Fibroblast of lung (primary cell): ENCODE measurements at regions not wholly inside any gene's neighbourhood (a gene's known extent, or its start where the extent isn't known, plus 50 kb on each side); places are given as distances from the start of the nearest gene placed in this dataset.

Source experiments
- CTCF ChIP-seq, 2 donors: IDR thresholded peaks in 1 of 2; conservative IDR thresholded peaks in 1 of 2; 1 replicate in 1 of 2; 2 replicates in 1 of 2; pipeline ENCODE4 v1.5.1; 2011 to 2012; ENCODE audit warnings: low read length in 2 of 2, control low read depth in 1 of 2, inconsistent platforms in 1 of 2, low read depth in 1 of 2, mild to moderate bottlenecking in 1 of 2
- EZH2 ChIP-seq: IDR thresholded peaks from 2 replicates; pipeline ENCODE4 v1.5.1; 2012; ENCODE audit warnings: low read length, control low read depth, mild to moderate bottlenecking; ENCODE audit errors: missing control alignments

DNA sequence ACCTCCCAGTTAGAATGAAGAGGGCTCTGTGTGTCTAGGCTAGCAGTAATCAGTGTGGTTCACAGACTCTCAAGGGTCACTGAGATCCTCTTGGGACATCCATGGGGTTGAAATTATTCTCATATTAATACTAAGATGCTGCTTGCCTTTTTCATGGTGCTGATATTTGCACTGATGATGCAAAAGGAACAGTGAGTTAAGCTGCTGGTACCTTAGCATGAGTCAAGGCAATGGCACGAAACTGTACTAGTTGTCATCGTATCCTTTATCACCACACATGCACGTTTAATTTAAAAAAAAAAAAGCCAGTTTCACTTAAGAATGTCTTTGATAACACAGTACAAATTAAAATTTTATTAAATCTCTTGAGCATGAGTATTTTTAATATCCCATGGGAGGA is 151.9 kb upstream of the TANK start:
- TF ChIP-seq CTCF (conservative IDR thresholded peaks at IDR 0.05 in 1 of 2, IDR thresholded peaks at IDR 0.05 in 1 of 2; ENCODE audit: low read depth in 1 of 2, low read length in 2 of 2) (no peak), EZH2 (no peak)
